ENCODE measurements at regions not wholly inside any gene's neighbourhood (a gene's known extent, or its start where the extent isn't known, plus 50 kb on each side); places are given as distances from the start of the nearest gene placed in this dataset.
"Not testable (repeated sequence)": the region's sequence is repeated elsewhere in the genome, so short reads cannot be mapped to it uniquely, and the experiment has no call there.

DNA sequence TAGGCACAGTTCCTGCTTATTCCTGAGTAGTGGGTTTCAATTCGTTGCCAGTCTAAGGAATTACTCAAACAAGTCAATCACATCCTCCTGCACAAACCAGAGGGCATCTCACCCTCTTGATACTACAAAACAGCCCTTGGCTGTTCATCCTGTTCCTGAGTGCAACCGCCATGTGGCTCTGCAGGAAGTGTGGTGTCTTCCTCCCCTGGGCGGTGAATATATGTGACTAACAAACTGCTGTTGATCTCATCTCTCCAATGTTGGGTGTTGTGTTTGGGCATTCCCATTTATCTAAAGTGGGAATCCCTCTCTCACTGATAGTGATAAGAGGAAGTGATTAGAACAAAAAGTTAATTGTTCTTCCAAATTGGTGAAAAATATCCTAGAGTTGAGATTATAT is 163.0 kb downstream of the TBX18 start:
- ATAC-seq: no peak

GRCh38 chr6:84599991-84600390 is 164.4 kb downstream of the TBX18 start:
- H3K4me3 ChIP-seq: no peak overlapping the region
- TF ChIP-seq CTCF (IDR thresholded peaks at IDR 0.05): no peak
- no peak for ATAC-seq
- no peaks in the 10 kb centered on the region for H3K27me3 ChIP-seq (ENCODE audit: low read depth)
- no peaks in the 10 kb centered on the region for H3K36me3 ChIP-seq
- intact Hi-C loops (cut with DNase I): no loop called here
- no peak overlapping the region for H3K27ac ChIP-seq
- DNase-seq: no peak
- no peaks in the 10 kb centered on the region for H3K4me1 ChIP-seq
- H3K9me3 ChIP-seq: no peaks in the 10 kb centered on the region

More for the DNA sequence above, 163.0 kb downstream of the TBX18 start:
- no peak for DNase-seq
- H3K36me3 ChIP-seq: no peaks in the 10 kb centered on the region
- no peak for TF ChIP-seq CTCF (IDR thresholded peaks at IDR 0.05)
- H3K9me3 ChIP-seq: no peaks in the 10 kb centered on the region
- no peak overlapping the region for H3K4me3 ChIP-seq
- H3K4me1 ChIP-seq: no peaks in the 10 kb centered on the region
- intact Hi-C loops (cut with DNase I): no loop called here
- H3K27me3 ChIP-seq (ENCODE audit: low read depth): no peaks in the 10 kb centered on the region
- no peak overlapping the region for H3K27ac ChIP-seq

GRCh38 chr6:84597238-84597875 is 167.0 kb downstream of the TBX18 start:
- Histone ChIP-seq H3K27ac (no peak overlapping the region), H3K9me3 (no peaks in the 10 kb centered on the region), H3K4me3 (no peak overlapping the region), H3K27me3 (ENCODE audit: low read depth) (no peaks in the 10 kb centered on the region), H3K36me3 (no peaks in the 10 kb centered on the region), H3K4me1 (no peaks in the 10 kb centered on the region)
- intact Hi-C loops (cut with DNase I): no loop called here
- no peak for ATAC-seq
- TF ChIP-seq CTCF (IDR thresholded peaks at IDR 0.05): no peak
- no peak for DNase-seq

GRCh38 chr6:84596488-84596887 is 167.9 kb downstream of the TBX18 start:
- Histone ChIP-seq H3K27ac (no peak overlapping the region), H3K27me3 (ENCODE audit: low read depth) (no peaks in the 10 kb centered on the region), H3K9me3 (no peaks in the 10 kb centered on the region), H3K4me1 (no peaks in the 10 kb centered on the region), H3K36me3 (no peaks in the 10 kb centered on the region), H3K4me3 (no peak overlapping the region)
- intact Hi-C loops (cut with DNase I): no loop called here
- DNase-seq: no peak
- ATAC-seq: no peak
- TF ChIP-seq CTCF (IDR thresholded peaks at IDR 0.05): no peak

- no peak for DNase-seq
- intact Hi-C loops (cut with DNase I): no loop called here
- Histone ChIP-seq H3K27me3 (ENCODE audit: low read depth) (no peaks in the 10 kb centered on the region), H3K27ac (no peak overlapping the region), H3K36me3 (no peaks in the 10 kb centered on the region), H3K4me3 (no peak overlapping the region), H3K9me3 (no peaks in the 10 kb centered on the region), H3K4me1 (no peaks in the 10 kb centered on the region)
- ATAC-seq: no peak
- TF ChIP-seq CTCF (IDR thresholded peaks at IDR 0.05): no peak
Observed at GRCh38 chr6:84588697-84589080, 175.7 kb downstream of the TBX18 start.

GRCh38 chr6:84587994-84588696 is 176.3 kb downstream of the TBX18 start:
- DNase-seq; intact Hi-C loops (cut with DNase I); H3K27me3 ChIP-seq (ENCODE audit: low read depth); ATAC-seq; H3K4me3 ChIP-seq; H3K9me3 ChIP-seq; H3K27ac ChIP-seq; H3K36me3 ChIP-seq; H3K4me1 ChIP-seq: not testable (repeated sequence)

GRCh38 chr6:84587202-84587940 is 177.0 kb downstream of the TBX18 start:
- H3K4me3 ChIP-seq; ATAC-seq; H3K4me1 ChIP-seq; H3K9me3 ChIP-seq; H3K36me3 ChIP-seq; H3K27me3 ChIP-seq (ENCODE audit: low read depth); DNase-seq; H3K27ac ChIP-seq; intact Hi-C loops (cut with DNase I): not testable (repeated sequence)
